ENCODE measurements at regions not wholly inside any gene's neighbourhood (a gene's known extent, or its start where the extent isn't known, plus 50 kb on each side); places are given as distances from the start of the nearest gene placed in this dataset.
"Not testable (repeated sequence)": the region's sequence is repeated elsewhere in the genome, so short reads cannot be mapped to it uniquely, and the experiment has no call there.

- FAIRE-seq (no peak), DNase-seq (ENCODE audit: insufficient read length, low spot score) (no peak)
Measured at GRCh38 chr5:143599474-143599873, 196.0 kb upstream of the NR3C1 start.

DNA sequence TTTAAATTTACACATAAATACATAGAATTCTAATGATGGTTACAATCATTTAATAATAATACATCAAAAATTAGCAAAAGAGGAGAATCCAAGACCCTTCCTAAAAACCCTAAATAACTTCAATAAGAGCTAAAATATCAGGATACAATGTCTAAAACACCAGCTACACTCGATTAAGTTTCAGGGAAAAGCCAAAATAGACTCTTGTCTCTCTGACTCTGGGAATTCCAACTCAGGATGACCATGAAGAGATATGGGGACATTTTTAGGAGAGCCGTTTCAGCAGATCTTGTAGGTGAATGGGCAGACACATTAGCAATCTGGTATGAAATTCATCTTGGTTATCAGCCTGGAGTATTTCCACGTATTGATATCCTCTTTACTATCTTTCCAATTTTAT, 193.3 kb upstream of the NR3C1 start:
- no peak for FAIRE-seq
- DNase-seq (ENCODE audit: insufficient read length, low spot score): no peak

DNA sequence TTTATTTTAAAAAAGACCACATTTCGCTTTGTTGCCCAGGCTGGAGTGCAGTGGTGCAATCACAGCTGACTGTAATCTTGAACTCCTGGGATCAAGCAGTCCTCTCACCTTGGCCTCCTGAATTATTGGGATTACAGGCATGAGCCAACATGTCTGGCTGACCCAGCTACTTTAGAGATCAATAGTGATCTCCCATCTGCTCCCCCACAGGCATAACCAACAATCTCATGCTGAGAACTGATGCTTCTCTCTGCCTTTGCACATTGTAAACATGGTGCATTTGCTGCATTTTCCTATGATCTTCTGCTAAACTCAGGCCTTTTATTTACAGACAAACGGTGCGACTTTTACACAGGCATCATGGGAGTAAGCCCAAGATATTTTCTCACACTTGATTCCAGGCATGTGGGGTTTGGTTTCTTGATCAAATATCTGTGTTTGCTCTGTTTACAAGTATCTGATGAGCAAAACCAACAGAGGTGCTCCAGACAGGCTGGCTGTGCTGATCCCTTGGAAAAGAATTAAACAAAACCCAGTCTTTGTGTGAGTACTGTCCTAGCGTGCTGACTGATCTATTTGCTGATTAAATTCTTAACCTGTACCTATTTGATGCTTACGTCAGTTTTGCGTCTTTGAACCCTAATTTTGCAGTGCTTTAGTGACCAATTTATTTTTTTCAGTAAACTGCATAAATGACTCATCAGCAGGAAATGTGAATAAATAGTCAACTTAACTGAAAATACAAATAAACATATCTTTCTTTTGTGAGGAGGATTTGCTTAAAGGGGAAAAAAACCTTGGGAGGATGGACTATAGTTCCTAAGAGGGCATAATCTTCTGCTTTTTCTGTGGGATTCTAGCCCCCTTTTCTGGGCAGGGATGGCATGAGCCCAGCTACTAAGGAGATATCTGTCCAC, 191.7 kb upstream of the NR3C1 start:
- FAIRE-seq (peak; percentile 88), DNase-seq (ENCODE audit: insufficient read length, low spot score) (no peak)

GRCh38 chr5:143593723-143594122, 190.2 kb upstream of the NR3C1 start:
- no peak for DNase-seq (ENCODE audit: insufficient read length, low spot score)
- FAIRE-seq: peak; percentile 95

- peak; percentile 37 for DNase-seq (ENCODE audit: insufficient read length, low spot score)
- FAIRE-seq: no peak
Measured at GRCh38 chr5:143592648-143593047, 189.2 kb upstream of the NR3C1 start.

DNA sequence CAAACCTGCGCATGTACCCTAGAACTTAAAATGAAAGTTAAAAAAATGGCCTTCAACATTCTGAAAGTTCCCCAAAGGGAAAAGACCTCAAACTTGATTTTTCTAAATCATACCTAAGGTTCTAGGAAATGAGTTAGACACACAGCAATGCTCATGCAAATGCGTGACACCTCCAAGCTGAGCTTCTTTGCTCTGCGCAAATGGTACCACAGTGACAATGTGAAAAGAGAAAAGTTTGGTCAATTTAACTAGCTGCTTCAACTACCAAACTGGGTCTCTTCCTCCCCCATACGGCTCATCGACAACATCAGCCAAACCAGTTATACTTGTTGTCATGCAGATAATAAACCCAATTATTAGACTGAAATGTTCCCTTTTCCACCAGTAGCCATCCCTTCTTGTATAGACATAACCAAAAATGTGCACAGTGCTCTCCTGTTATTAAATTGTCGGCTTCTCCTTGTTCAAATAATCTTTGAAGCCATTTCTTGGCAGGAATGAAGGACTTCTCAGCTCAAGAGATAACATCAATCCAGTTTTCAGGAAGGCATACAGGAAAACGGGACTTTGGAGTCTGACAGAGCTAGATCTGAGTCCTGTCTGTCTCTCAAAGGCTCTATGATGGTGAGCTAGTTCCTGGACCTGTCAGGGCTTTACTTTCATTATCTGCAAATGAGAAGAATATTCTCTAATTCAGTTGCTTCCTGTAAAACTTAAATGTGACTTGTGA, 185.6 kb upstream of the NR3C1 start:
- peak; percentile 59 for FAIRE-seq
- no peak for DNase-seq (ENCODE audit: insufficient read length, low spot score)

DNA sequence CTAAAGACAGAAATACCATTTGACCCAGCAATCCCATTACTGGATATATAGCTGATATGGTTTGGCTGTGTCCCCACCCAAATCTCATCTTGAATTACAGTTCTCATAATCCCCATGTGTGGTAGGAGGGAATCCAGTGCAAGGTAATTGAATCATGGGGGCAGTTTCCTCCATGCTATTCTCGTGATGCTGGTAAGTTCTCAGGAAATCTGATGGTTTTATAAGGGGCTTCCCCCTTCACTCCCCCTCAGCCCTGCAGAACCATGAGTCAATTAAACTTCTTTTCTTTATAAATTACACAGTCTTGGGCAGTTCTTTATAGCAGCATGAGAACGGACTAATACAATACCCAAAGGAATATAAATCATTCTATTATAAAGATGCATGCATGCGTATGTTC, 184.6 kb upstream of the NR3C1 start:
- not testable (repeated sequence) for DNase-seq (ENCODE audit: insufficient read length, low spot score); FAIRE-seq

DNA sequence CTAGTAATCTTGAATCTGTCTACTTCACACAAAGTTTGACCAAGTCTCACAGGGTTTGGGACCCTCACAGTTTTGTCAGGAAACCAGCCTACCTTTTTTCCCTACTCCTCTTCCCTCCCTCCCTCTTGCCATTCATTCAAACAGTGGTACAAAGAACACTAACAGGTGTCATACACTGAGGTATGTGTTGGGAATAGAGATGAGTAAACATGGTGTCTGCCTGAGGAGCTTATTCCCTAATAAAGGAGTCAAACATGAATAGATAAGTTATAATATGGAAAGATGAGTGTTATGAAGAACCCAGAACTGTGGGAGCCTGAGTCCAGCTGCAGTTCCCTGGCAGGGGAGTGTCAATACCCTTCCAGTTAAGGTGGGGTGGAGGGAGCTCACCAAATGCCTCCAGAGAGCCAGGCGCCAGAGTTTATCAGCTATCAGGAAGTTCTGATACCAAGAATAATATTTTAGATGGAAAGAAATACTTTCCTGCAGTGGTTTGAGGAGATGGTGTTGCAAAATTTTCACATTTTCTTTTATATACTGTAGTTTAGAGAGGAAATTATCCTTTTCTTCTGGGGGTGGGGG, 183.4 kb upstream of the NR3C1 start:
- DNase-seq (ENCODE audit: insufficient read length, low spot score): no peak

GRCh38 chr5:143585970-143586369, 182.5 kb upstream of the NR3C1 start:
- no peak for DNase-seq (ENCODE audit: insufficient read length, low spot score)
- FAIRE-seq: no peak

More for the DNA sequence above, 183.4 kb upstream of the NR3C1 start:
- no peak for FAIRE-seq

GRCh38 chr5:143583409-143583808, 179.9 kb upstream of the NR3C1 start:
- FAIRE-seq (peak; percentile 68), DNase-seq (ENCODE audit: insufficient read length, low spot score) (no peak)

GRCh38 chr5:143582869-143583268, 179.4 kb upstream of the NR3C1 start:
- DNase-seq (ENCODE audit: insufficient read length, low spot score) (no peak), FAIRE-seq (no peak)

DNA sequence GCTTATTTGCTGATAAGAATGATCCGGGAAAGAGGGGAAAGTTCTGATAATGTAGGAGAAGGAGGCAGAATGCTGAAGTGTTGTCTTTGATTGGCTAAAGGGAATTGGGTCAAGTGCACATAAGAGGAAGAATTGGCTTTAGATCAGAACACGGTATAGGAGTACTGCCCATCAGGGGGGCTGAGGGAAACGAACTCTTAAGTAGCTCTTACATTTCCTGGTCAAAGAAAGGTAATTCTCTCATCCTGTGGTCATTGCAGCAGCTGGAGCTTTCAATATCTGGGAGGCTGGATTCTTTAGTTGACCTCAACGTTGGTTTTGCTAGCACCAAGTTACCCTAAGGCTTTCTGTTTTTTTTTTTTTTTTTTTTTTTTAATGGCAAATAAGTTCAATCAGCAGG, 178.7 kb upstream of the NR3C1 start:
- FAIRE-seq: no peak
- no peak for DNase-seq (ENCODE audit: insufficient read length, low spot score)

GRCh38 chr5:143581649-143582048, 178.2 kb upstream of the NR3C1 start:
- FAIRE-seq (no peak), DNase-seq (ENCODE audit: insufficient read length, low spot score) (no peak)

DNA sequence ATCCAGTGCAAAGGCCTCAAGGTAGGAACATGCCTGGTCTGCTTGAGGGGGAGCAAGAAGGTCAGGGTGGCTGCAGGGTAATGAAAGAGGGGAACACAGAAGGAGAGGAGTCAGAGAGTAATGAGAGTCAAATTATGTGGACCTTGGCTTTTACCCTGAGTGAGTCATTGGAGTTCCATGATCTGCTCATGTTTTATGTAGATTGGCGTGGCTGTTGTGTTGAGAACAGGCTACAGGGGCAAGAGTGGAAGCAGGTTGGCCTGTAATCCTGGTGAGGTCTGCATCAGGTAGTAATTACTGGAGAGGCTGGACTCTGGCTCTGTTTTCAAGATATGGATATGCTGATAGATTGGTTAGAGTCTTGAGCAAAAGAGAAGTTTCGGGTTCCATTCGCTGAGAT, 177.7 kb upstream of the NR3C1 start:
- DNase-seq (ENCODE audit: insufficient read length, low spot score) (no peak), FAIRE-seq (no peak)

GRCh38 chr5:143576711-143577484, 173.4 kb upstream of the NR3C1 start:
- DNase-seq (ENCODE audit: insufficient read length, low spot score) (no peak), FAIRE-seq (no peak)

GRCh38 chr5:143575286-143575685, 171.8 kb upstream of the NR3C1 start:
- no peak for DNase-seq (ENCODE audit: insufficient read length, low spot score)
- no peak for FAIRE-seq

DNA sequence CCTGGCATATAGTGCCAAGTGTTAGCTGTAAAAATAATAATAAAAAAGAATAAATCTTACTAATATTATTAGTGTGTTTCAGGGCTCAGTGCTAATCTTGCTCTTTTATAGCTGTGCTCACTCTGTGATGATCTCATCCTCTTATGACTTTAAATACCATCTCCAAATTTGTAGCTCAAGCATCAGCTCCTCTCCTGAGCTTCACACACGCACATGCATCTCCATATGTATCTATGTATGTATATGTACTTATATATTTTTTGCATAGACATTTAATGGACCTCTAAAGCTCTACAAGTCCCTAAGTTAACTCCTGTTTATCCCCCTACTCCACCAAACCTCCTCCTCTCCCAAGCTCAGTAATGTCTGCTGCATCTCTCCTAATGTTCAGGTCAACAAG, 170.8 kb upstream of the NR3C1 start:
- FAIRE-seq: no peak
- no peak for DNase-seq (ENCODE audit: insufficient read length, low spot score)

DNA sequence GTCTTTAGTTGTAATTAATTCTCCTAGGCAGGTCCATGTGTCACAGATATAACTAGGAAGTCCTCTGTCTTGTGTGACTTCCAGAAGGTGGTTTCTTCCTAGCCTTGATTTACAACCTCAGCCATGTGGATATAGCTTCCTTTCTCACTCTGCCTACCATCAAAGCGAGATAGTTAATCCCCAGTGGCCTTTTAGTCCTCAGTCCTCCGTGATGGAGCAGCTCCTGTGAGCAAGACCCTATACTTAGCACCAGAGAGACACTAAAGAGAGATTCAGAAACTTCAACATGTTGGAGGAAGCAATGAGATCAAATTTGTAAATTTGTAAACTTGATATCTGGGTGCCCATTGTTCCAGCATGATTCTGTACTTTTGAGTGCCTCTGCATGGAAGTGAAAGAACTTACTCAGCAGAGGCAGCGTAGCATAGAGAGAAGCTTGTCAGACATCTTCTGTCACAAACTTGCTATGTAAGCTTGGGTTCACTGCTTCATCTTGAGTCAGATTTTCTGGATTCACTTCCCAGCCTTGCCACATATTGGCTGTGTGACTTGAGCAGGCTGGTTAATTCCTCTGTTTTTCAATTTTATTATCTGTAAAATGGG, 170.2 kb upstream of the NR3C1 start:
- FAIRE-seq (peak; percentile 33), DNase-seq (ENCODE audit: insufficient read length, low spot score) (no peak)

- no peak for DNase-seq (ENCODE audit: insufficient read length, low spot score)
- FAIRE-seq: no peak
Measured at GRCh38 chr5:143572671-143573070, 169.2 kb upstream of the NR3C1 start.

Measured in GM19239 (cell line).